Kidney (tissue), 13 donors: ENCODE measurements at regions not wholly inside any gene's neighbourhood (a gene's known extent, or its start where the extent isn't known, plus 50 kb on each side); places are given as distances from the start of the nearest gene placed in this dataset.

ENCODE experiments used
- DNase-seq, 5 donors: peaks; one replicate each; pipeline ENCODE4 v3.0.0-alpha.2; 2013 to 2020
- FAIRE-seq: peaks from 2 replicates; lab custom pipeline; 2012; peaks lifted over from hg19 to GRCh38; lab: Jason Lieb, UNC
- H3K27ac ChIP-seq, 2 donors: one replicate each; pipeline ENCODE4 v1.7.0; 2013; ENCODE audit warnings: low read depth in 2 of 2, low read length in 2 of 2, inconsistent platforms in 1 of 2
- H3K27me3 ChIP-seq: one replicate; pipeline ENCODE4 v1.7.1; 2013; ENCODE audit warnings: low read length, inconsistent platforms; ENCODE audit not compliant: control insufficient read depth, insufficient read depth
- H3K36me3 ChIP-seq, 3 donors: one replicate each; pipeline versions ENCODE4 v1.7.0 to v1.7.1; 2013; ENCODE audit warnings: low read length in 3 of 3, control low read depth in 1 of 3, inconsistent platforms in 1 of 3; ENCODE audit not compliant: insufficient read depth in 3 of 3, control insufficient read depth in 2 of 3
- H3K4me1 ChIP-seq, 3 donors: one replicate each; pipeline versions ENCODE4 v1.7.0 to v1.7.1; 2013; ENCODE audit warnings: low read length in 3 of 3, inconsistent platforms in 1 of 3, low read depth in 1 of 3; ENCODE audit not compliant: control insufficient read depth in 2 of 3, insufficient read depth in 2 of 3
- H3K4me3 ChIP-seq, 3 donors: one replicate each; pipeline versions ENCODE4 v1.7.0 to v1.8.1; 2013; ENCODE audit warnings: low read length in 3 of 3, control low read depth in 1 of 3, inconsistent platforms in 1 of 3
- H3K9ac ChIP-seq, 3 donors: one replicate each; pipeline versions ENCODE4 v1.7.0 to v1.7.1; 2013; ENCODE audit warnings: low read length in 3 of 3, control low read depth in 1 of 3, inconsistent platforms in 1 of 3
- H3K9me3 ChIP-seq, 3 donors: one replicate each; pipeline versions ENCODE4 v1.7.0 to v1.7.1; 2013; ENCODE audit warnings: low read length in 3 of 3, control low read depth in 1 of 3, inconsistent platforms in 1 of 3; ENCODE audit not compliant: control insufficient read depth in 2 of 3, insufficient read depth in 1 of 3
- intact Hi-C: fragments of 100-400 bp; cut with DNase I; formaldehyde crosslinking; loops from one replicate; pipeline ENCODE4 v1.11.1; 2022
- TF ChIP-seq, protein P1 (sequence below): IDR thresholded peaks from 3 replicates; pipeline ENCODE4 v1.5.1; 2012; ENCODE audit warnings: mild to moderate bottlenecking, moderate library complexity, borderline replicate concordance; ENCODE audit not compliant: insufficient read depth; ENCODE audit errors: extremely low read depth
- donor health status: control.
- donor health status: control.
- donor health status: control.
- donor health status: control.
- donor health status: control.
- donor health status: DM: yes; HTN: yes; CAD: no.
- donor health status: Normal renal cell carcinoma (clear cell type).

DNA sequence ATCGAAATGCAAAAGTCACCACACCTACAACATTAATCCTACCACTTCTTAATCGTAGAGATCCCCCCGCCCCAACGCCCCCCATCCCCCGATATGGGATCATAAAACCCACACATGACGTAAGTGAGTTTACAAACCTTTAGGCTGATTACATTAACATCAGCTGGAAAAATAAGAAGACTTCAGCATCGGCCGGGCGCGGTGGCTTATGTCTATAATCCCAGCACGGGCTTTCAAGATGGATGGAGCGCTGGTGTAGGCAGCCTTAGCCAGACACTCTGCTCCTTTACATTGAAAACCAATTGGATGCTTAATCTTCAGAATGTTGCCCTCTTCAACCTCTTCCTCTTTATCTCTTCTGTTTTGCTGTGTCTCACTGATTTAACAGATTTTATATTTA lies 1376.0 kb downstream of the MAT2B start:
- Histone ChIP-seq H3K4me1 (no peaks in the 10 kb centered on the region), H3K27me3 (no peaks in the 10 kb centered on the region), H3K4me3 (no peak overlapping the region), H3K9me3 (peaks cover 0 to under 1% (median 0%) of the 10 kb centered on the region in 3 donors), H3K36me3 (no peaks in the 10 kb centered on the region), H3K9ac (no peak overlapping the region), H3K27ac (no peak overlapping the region)
- DNase-seq = no peak
- FAIRE-seq = no peak
- intact Hi-C loops = no loop called here
- TF ChIP-seq, protein P1, sequence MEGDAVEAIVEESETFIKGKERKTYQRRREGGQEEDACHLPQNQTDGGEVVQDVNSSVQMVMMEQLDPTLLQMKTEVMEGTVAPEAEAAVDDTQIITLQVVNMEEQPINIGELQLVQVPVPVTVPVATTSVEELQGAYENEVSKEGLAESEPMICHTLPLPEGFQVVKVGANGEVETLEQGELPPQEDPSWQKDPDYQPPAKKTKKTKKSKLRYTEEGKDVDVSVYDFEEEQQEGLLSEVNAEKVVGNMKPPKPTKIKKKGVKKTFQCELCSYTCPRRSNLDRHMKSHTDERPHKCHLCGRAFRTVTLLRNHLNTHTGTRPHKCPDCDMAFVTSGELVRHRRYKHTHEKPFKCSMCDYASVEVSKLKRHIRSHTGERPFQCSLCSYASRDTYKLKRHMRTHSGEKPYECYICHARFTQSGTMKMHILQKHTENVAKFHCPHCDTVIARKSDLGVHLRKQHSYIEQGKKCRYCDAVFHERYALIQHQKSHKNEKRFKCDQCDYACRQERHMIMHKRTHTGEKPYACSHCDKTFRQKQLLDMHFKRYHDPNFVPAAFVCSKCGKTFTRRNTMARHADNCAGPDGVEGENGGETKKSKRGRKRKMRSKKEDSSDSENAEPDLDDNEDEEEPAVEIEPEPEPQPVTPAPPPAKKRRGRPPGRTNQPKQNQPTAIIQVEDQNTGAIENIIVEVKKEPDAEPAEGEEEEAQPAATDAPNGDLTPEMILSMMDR = no peak

DNA sequence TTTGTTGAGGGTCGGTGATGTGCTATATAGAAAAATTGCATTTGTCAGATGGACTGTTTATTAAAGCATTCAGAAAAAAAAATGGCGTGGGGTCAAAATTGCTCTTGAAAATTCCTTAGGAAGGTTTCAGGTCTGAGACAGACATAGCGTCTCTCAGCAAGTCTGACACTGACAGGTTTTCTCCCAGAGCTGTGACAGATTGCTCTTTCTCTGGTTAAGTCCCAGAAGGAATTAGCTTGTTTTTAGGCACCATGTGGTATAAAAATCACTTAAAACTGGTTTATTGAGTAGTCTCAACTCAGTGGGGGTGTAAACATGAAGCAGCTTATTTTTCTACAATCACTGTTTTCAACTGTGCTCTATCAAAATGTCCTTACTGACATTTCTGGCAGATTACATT lies 1379.8 kb downstream of the MAT2B start:
- H3K4me3 ChIP-seq = no peak overlapping the region
- TF ChIP-seq, protein P1 = no peak
- intact Hi-C loops = no loop called here
- no peak overlapping the region for H3K27ac ChIP-seq
- H3K9ac ChIP-seq = no peak overlapping the region
- no peak for FAIRE-seq
- no peak for DNase-seq
- H3K36me3 ChIP-seq = no peaks in the 10 kb centered on the region
- H3K27me3 ChIP-seq = no peaks in the 10 kb centered on the region
- no peaks in the 10 kb centered on the region for H3K9me3 ChIP-seq
- no peaks in the 10 kb centered on the region for H3K4me1 ChIP-seq

DNA sequence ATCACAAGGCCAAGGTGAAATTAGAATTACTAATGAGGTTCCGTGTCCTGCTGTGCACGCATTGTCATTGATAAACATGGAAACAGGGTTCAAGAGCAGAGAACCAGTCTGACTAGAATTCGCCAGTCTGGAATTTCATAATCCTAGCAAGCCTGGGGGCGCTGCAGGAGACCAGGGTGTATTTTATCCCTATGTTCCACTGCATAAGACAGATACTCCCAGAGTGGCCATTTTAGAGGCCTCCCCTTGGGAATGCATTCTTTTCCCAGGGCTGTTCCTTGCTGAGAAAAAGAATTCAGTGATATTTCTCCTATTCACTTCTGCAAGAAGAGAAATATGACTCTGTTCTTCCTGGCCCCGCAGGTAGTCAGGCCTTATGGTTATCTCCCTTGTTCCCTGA lies 1387.7 kb downstream of the MAT2B start:
- no peak for DNase-seq
- no peak overlapping the region for H3K27ac ChIP-seq
- no peaks in the 10 kb centered on the region for H3K36me3 ChIP-seq
- intact Hi-C loops = no loop called here
- peaks cover 0 to 4% (median 0%) of the 10 kb centered on the region in 3 donors for H3K9me3 ChIP-seq
- no peak for FAIRE-seq
- no peak overlapping the region for H3K4me3 ChIP-seq
- TF ChIP-seq, protein P1 = no peak
- no peaks in the 10 kb centered on the region for H3K4me1 ChIP-seq
- no peak overlapping the region for H3K9ac ChIP-seq
- H3K27me3 ChIP-seq = no peaks in the 10 kb centered on the region

DNA sequence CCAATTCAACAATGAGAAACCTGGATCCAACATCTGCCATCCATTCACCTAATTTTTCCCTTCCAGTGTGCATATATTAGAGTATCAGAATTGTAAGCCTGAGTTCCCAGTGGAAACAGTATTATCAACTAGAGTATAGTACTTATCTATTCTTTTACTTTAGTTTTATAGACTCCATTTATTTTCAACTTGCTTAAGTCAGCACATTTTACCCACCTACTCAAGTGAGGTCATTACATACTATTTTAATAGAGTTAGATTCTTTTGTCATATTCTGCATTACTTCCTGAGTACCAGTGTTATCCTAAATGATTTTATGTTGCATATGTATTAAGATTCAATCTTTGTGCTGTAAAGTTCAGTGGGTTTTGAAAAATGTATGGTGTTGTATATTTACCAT lies 1393.3 kb downstream of the MAT2B start:
- intact Hi-C loops = no loop called here

More for the DNA sequence above, 1393.3 kb downstream of the MAT2B start:
- no peaks in the 10 kb centered on the region for H3K27me3 ChIP-seq
- H3K27ac ChIP-seq = no peak overlapping the region
- H3K4me3 ChIP-seq = no peak overlapping the region
- H3K4me1 ChIP-seq = no peaks in the 10 kb centered on the region
- TF ChIP-seq, protein P1 = no peak
- H3K9ac ChIP-seq = no peak overlapping the region
- FAIRE-seq = no peak
- DNase-seq = no peak
- H3K9me3 ChIP-seq = no peaks in the 10 kb centered on the region
- no peaks in the 10 kb centered on the region for H3K36me3 ChIP-seq
